Fibroblast of skin of left quadriceps (primary cell): ENCODE measurements at regions not wholly inside any gene's neighbourhood (a gene's known extent, or its start where the extent isn't known, plus 50 kb on each side); places are given as distances from the start of the nearest gene placed in this dataset.

Source experiments
- DNase-seq, 2 experiments: peaks; one replicate each; pipeline ENCODE4 v3.0.0-alpha.2; 2013; ENCODE audit warnings: low read depth in 2 of 2

- DNase-seq, result no peak
These were observed 290.9 kb upstream of the NR5A2 start for GRCh38 chr1:199736646-199737045.

GRCh38 chr1:199741586-199741985 lies 285.9 kb upstream of the NR5A2 start:
- DNase-seq, result no peak

- DNase-seq, result peak; percentile 68 to 76
These were observed 285.0 kb upstream of the NR5A2 start for GRCh38 chr1:199742547-199742946.

GRCh38 chr1:199743227-199743626 lies 284.3 kb upstream of the NR5A2 start:
- peak; percentile 14 to 19 for DNase-seq

GRCh38 chr1:199746666-199747384 lies 280.7 kb upstream of the NR5A2 start:
- no peak for DNase-seq

GRCh38 chr1:199747984-199748383 lies 279.5 kb upstream of the NR5A2 start:
- DNase-seq, result no peak

GRCh38 chr1:199751506-199751905 lies 276.0 kb upstream of the NR5A2 start:
- no peak for DNase-seq

GRCh38 chr1:199751962-199752687 lies 275.4 kb upstream of the NR5A2 start:
- DNase-seq, result no peak

- no peak for DNase-seq
These were observed 274.9 kb upstream of the NR5A2 start for GRCh38 chr1:199752688-199753027.

GRCh38 chr1:199753513-199753912 lies 274.0 kb upstream of the NR5A2 start:
- DNase-seq, result no peak

- no peak for DNase-seq
These were observed 271.4 kb upstream of the NR5A2 start for GRCh38 chr1:199756066-199756465.

- DNase-seq, result no peak
These were observed 268.8 kb upstream of the NR5A2 start for GRCh38 chr1:199758626-199759255.

GRCh38 chr1:199759268-199759730 lies 268.2 kb upstream of the NR5A2 start:
- DNase-seq, result peak; percentile 18 to 20

GRCh38 chr1:199762572-199762971 lies 264.9 kb upstream of the NR5A2 start:
- no peak for DNase-seq

GRCh38 chr1:199766218-199766792 lies 261.2 kb upstream of the NR5A2 start:
- DNase-seq, result no peak

GRCh38 chr1:199767700-199768099 lies 259.8 kb upstream of the NR5A2 start:
- no peak for DNase-seq

- DNase-seq, result no peak
These were observed 252.9 kb upstream of the NR5A2 start for GRCh38 chr1:199774433-199775089.

- no peak for DNase-seq
These were observed 250.6 kb upstream of the NR5A2 start for GRCh38 chr1:199776768-199777497.

- DNase-seq, result no peak
These were observed 249.1 kb upstream of the NR5A2 start for GRCh38 chr1:199778324-199778955.

- no peak for DNase-seq
These were observed 247.4 kb upstream of the NR5A2 start for GRCh38 chr1:199780091-199780490.
